Keratinocyte (primary cell): ENCODE measurements at regions not wholly inside any gene's neighbourhood (a gene's known extent, or its start where the extent isn't known, plus 50 kb on each side); places are given as distances from the start of the nearest gene placed in this dataset.

Experiments
- DNase-seq: peaks from one replicate; pipeline ENCODE4 v3.0.0-alpha.2; 2011; ENCODE audit warnings: low read depth, missing footprints, low spot score
- FAIRE-seq: peaks from 2 replicates; lab custom pipeline; 2011; peaks lifted over from hg19 to GRCh38; lab: Jason Lieb, UNC
- H2AFZ ChIP-seq: 2 replicates; pipeline ENCODE4 v1.6.0; 2012; ENCODE audit warnings: low read length, control low read depth, inconsistent platforms; ENCODE audit not compliant: control insufficient read depth
- H3K27ac ChIP-seq: 2 replicates; pipeline ENCODE4 v1.5.1; 2011; ENCODE audit warnings: low read length; ENCODE audit not compliant: control insufficient read depth, insufficient read depth
- H3K27me3 ChIP-seq: 3 replicates; pipeline ENCODE4 v1.6.0; 2011; ENCODE audit warnings: low read length; ENCODE audit not compliant: control insufficient read depth, insufficient read depth; ENCODE audit errors: extremely low read depth
- H3K36me3 ChIP-seq, 2 experiments: 2 replicates in 1 of 2; 3 replicates in 1 of 2; pipeline ENCODE4 v1.5.1; 2011; ENCODE audit warnings: low read length in 2 of 2, mild to moderate bottlenecking in 1 of 2; ENCODE audit not compliant: control insufficient read depth in 2 of 2, insufficient read depth in 2 of 2; ENCODE audit errors: extremely low read depth in 1 of 2
- H3K4me1 ChIP-seq: 3 replicates; pipeline ENCODE4 v1.5.1; 2011; ENCODE audit warnings: low read length; ENCODE audit not compliant: control insufficient read depth, insufficient read depth; ENCODE audit errors: extremely low read depth
- H3K4me2 ChIP-seq: 3 replicates; pipeline ENCODE4 v1.6.0; 2011; ENCODE audit warnings: low read depth, low read length; ENCODE audit not compliant: control insufficient read depth, insufficient read depth; ENCODE audit errors: extremely low read depth
- H3K4me3 ChIP-seq, 3 experiments: fragments of 200-600 bp in 1 of 3; sonication (generic) in 1 of 3; 2 replicates in 2 of 3; 3 replicates in 1 of 3; pipeline ENCODE4 v1.5.1; 2011 to 2016; ENCODE audit warnings: low read length in 3 of 3, mild to moderate bottlenecking in 3 of 3, control low read depth in 2 of 3, inconsistent platforms in 1 of 3, low read depth in 1 of 3, mixed read lengths in 1 of 3, mixed run types in 1 of 3, moderate library complexity in 1 of 3; ENCODE audit not compliant: control insufficient read depth in 2 of 3, insufficient read depth in 2 of 3; ENCODE audit errors: extremely low read depth in 1 of 3
- H3K79me2 ChIP-seq: 2 replicates; pipeline ENCODE4 v1.6.0; 2012; ENCODE audit warnings: low read length; ENCODE audit not compliant: control insufficient read depth, insufficient read depth
- H3K9ac ChIP-seq: 3 replicates; pipeline ENCODE4 v1.6.0; 2011; ENCODE audit warnings: low read length; ENCODE audit not compliant: control insufficient read depth, insufficient read depth; ENCODE audit errors: extremely low read depth
- H3K9me1 ChIP-seq: 3 replicates; pipeline ENCODE4 v1.6.0; 2011; ENCODE audit warnings: low read length; ENCODE audit not compliant: control insufficient read depth, insufficient read depth; ENCODE audit errors: extremely low read depth
- H3K9me3 ChIP-seq: 2 replicates; pipeline ENCODE4 v1.5.1; 2012; ENCODE audit warnings: low read depth, low read length; ENCODE audit not compliant: control insufficient read depth
- H4K20me1 ChIP-seq: 3 replicates; pipeline ENCODE4 v1.6.0; 2011; ENCODE audit warnings: low read length; ENCODE audit not compliant: control insufficient read depth, insufficient read depth; ENCODE audit errors: extremely low read depth
- CTCF ChIP-seq, 3 experiments: IDR thresholded peaks in 1 of 3; conservative IDR thresholded peaks in 1 of 3; optimal IDR thresholded peaks in 1 of 3; 2 replicates in 2 of 3; 3 replicates in 1 of 3; pipeline versions ENCODE3 to v1.5.1; 2011; ENCODE audit warnings: low read length in 3 of 3, mild to moderate bottlenecking in 3 of 3, moderate library complexity in 2 of 3, control low read depth in 1 of 3, inconsistent platforms in 1 of 3; ENCODE audit not compliant: insufficient read depth in 2 of 3; ENCODE audit errors: extremely low read depth in 1 of 3
- EZH2 ChIP-seq: IDR thresholded peaks from one replicate; pipeline ENCODE4 v1.6.1; 2012; ENCODE audit warnings: inconsistent platforms, mild to moderate bottlenecking, low read length, moderate library complexity
- dilution Hi-C: fragments of 300-500 bp; cut with MboI; formaldehyde crosslinking; loops from one replicate; pipeline ENCODE4 v1.7.0; 2020; ENCODE audit warnings: low sequenced_read_pairs; ENCODE audit not compliant: extremely low pct_ligation_motif_present

- Histone ChIP-seq H4K20me1 (no peaks in the 10 kb centered on the region), H3K4me2 (no peak overlapping the region), H3K9ac (no peak overlapping the region), H3K36me3 (no peaks in the 10 kb centered on the region), H3K9me3 (no peaks in the 10 kb centered on the region), H3K27ac (no peak overlapping the region), H2AFZ (no peak overlapping the region), H3K79me2 (no peaks in the 10 kb centered on the region), H3K27me3 (no peaks in the 10 kb centered on the region), H3K4me3 (no peak overlapping the region), H3K4me1 (no peaks in the 10 kb centered on the region), H3K9me1 (no peaks in the 10 kb centered on the region)
- FAIRE-seq: no peak
- DNase-seq: no peak
- no peak for TF ChIP-seq EZH2
- TF ChIP-seq CTCF (optimal IDR thresholded peaks at IDR 0.05 in 1 of 3, IDR thresholded peaks at IDR 0.05 in 1 of 3, conservative IDR thresholded peaks at IDR 0.05 in 1 of 3; ENCODE audit: extremely low read depth in 1 of 3, insufficient read depth in 2 of 3, low read length in 3 of 3): no peak
- dilution Hi-C loops: no loop called here
Measured at GRCh38 chr17:14409292-14409691, 108.4 kb downstream of the HS3ST3B1 start.

- H3K4me1 ChIP-seq: no peaks in the 10 kb centered on the region
- H3K9ac ChIP-seq: no peak overlapping the region
- H3K36me3 ChIP-seq: no peaks in the 10 kb centered on the region
- no peaks in the 10 kb centered on the region for H4K20me1 ChIP-seq
- H3K27me3 ChIP-seq: no peaks in the 10 kb centered on the region
- dilution Hi-C loops: no loop called here
- FAIRE-seq (no peak), DNase-seq (no peak)
- no peaks in the 10 kb centered on the region for H3K9me1 ChIP-seq
- no peak overlapping the region for H2AFZ ChIP-seq
- H3K4me2 ChIP-seq: no peak overlapping the region
- H3K4me3 ChIP-seq: no peak overlapping the region
- H3K27ac ChIP-seq: no peak overlapping the region
- TF ChIP-seq CTCF (optimal IDR thresholded peaks at IDR 0.05 in 1 of 3, IDR thresholded peaks at IDR 0.05 in 1 of 3, conservative IDR thresholded peaks at IDR 0.05 in 1 of 3; ENCODE audit: extremely low read depth in 1 of 3, insufficient read depth in 2 of 3, low read length in 3 of 3): no peak
- TF ChIP-seq EZH2: no peak
- no peaks in the 10 kb centered on the region for H3K79me2 ChIP-seq
- H3K9me3 ChIP-seq: no peaks in the 10 kb centered on the region
Measured at GRCh38 chr17:14407541-14407940, 106.7 kb downstream of the HS3ST3B1 start.
